Renal cortex interstitium (tissue), 11 donors: ENCODE measurements at regions not wholly inside any gene's neighbourhood (a gene's known extent, or its start where the extent isn't known, plus 50 kb on each side); places are given as distances from the start of the nearest gene placed in this dataset.
"Not testable (repeated sequence)": the region's sequence is repeated elsewhere in the genome, so short reads cannot be mapped to it uniquely, and the experiment has no call there.

Source experiments
- DNase-seq, 11 donors: peaks; one replicate each; pipeline ENCODE4 v3.0.0-alpha.2; 2013; ENCODE audit warnings: low read depth in 9 of 11, low spot score in 4 of 11; ENCODE audit errors: extremely low read depth in 1 of 11

GRCh38 chr2:221961561-221961960, 337.2 kb downstream of the PAX3 start:
- no peak for DNase-seq

- no peak for DNase-seq
Observed at GRCh38 chr2:221958224-221958623, 340.6 kb downstream of the PAX3 start.

- DNase-seq: no peak
Observed at GRCh38 chr2:221948076-221948475, 350.7 kb downstream of the PAX3 start.

GRCh38 chr2:221944452-221944851, 354.3 kb downstream of the PAX3 start:
- not testable (repeated sequence) for DNase-seq

- DNase-seq: peak in 1 of 11 donors; percentile 3
Observed at GRCh38 chr2:221943076-221943810, 355.6 kb downstream of the PAX3 start.

GRCh38 chr2:221931251-221931991, 359.3 kb upstream of the EPHA4 start:
- no peak for DNase-seq

- DNase-seq: no peak
Observed at GRCh38 chr2:221929259-221929658, 357.2 kb upstream of the EPHA4 start.

- DNase-seq: no peak
Observed at GRCh38 chr2:221926327-221926726, 354.2 kb upstream of the EPHA4 start.

- no peak for DNase-seq
Observed at GRCh38 chr2:221924576-221924975, 352.5 kb upstream of the EPHA4 start.

GRCh38 chr2:221915926-221916325, 343.8 kb upstream of the EPHA4 start:
- no peak for DNase-seq

GRCh38 chr2:221914334-221914880, 342.3 kb upstream of the EPHA4 start:
- peak in 3 of 11 donors; percentile 6 to 17 (median 10) for DNase-seq

GRCh38 chr2:221911890-221912289, 339.8 kb upstream of the EPHA4 start:
- DNase-seq: no peak

GRCh38 chr2:221911321-221911720, 339.2 kb upstream of the EPHA4 start:
- DNase-seq: no peak

GRCh38 chr2:221908518-221908917, 336.4 kb upstream of the EPHA4 start:
- DNase-seq: no peak

GRCh38 chr2:221897718-221898117, 325.6 kb upstream of the EPHA4 start:
- DNase-seq: no peak

GRCh38 chr2:221896505-221897151, 324.5 kb upstream of the EPHA4 start:
- DNase-seq: peak in 2 of 11 donors; percentile 2 to 17

GRCh38 chr2:221895366-221896121, 323.4 kb upstream of the EPHA4 start:
- DNase-seq: no peak

- DNase-seq: no peak
Observed at GRCh38 chr2:221893501-221893900, 321.4 kb upstream of the EPHA4 start.

- DNase-seq: not testable (repeated sequence)
Observed at GRCh38 chr2:221892006-221892405, 319.9 kb upstream of the EPHA4 start.
